Lower lobe of right lung (tissue), 2 donors: ENCODE measurements at regions not wholly inside any gene's neighbourhood (a gene's known extent, or its start where the extent isn't known, plus 50 kb on each side); places are given as distances from the start of the nearest gene placed in this dataset.

Source experiments
- ATAC-seq, 2 donors: fragments of 200-7000 bp; cut with Tn5 transposase; one replicate each; pipeline ENCODE4 v1.9.1; 2020 to 2022; ENCODE audit warnings: mild to moderate bottlenecking in 2 of 2, moderate library complexity in 2 of 2
- DNase-seq: peaks from one replicate; pipeline ENCODE4 v3.0.0-alpha.2; 2020
- H3K27ac ChIP-seq: fragments of 200-600 bp; one replicate; pipeline ENCODE4 v1.8.0; 2022
- H3K27me3 ChIP-seq: fragments of 200-600 bp; one replicate; pipeline ENCODE4 v1.8.0; 2022; ENCODE audit warnings: low read depth
- H3K36me3 ChIP-seq: fragments of 200-600 bp; one replicate; pipeline ENCODE4 v1.8.0; 2022; ENCODE audit warnings: mild to moderate bottlenecking
- H3K4me1 ChIP-seq: fragments of 200-600 bp; one replicate; pipeline ENCODE4 v1.8.0; 2022
- H3K4me3 ChIP-seq: fragments of 200-600 bp; one replicate; pipeline ENCODE4 v1.8.0; 2022; ENCODE audit warnings: mild to moderate bottlenecking
- H3K9me3 ChIP-seq: fragments of 200-600 bp; one replicate; pipeline ENCODE4 v1.8.0; 2022
- CTCF ChIP-seq: fragments of 200-600 bp; IDR thresholded peaks from one replicate; pipeline ENCODE4 v1.8.0; 2022; ENCODE audit warnings: antibody characterized with exemption, mild to moderate bottlenecking
- intact Hi-C: fragments of 100-400 bp; cut with DNase I; formaldehyde crosslinking; loops from one replicate; pipeline ENCODE4 v1.11.0; 2022
- donor health status: DM: no; HTN: yes; CAD: no; lungs with severe emphysema.

- Histone ChIP-seq H3K36me3 (no peaks in the 10 kb centered on the region), H3K27ac (no peak overlapping the region), H3K4me3 (no peak overlapping the region), H3K27me3 (no peaks in the 10 kb centered on the region), H3K4me1 (peaks cover 19% of the 10 kb centered on the region), H3K9me3 (no peaks in the 10 kb centered on the region)
- no peak for DNase-seq
- ATAC-seq: no peak
- no peak for TF ChIP-seq CTCF
- intact Hi-C loops: no loop called here
These were observed 99.7 kb downstream of the RIPK4 start for GRCh38 chr21:41667136-41667535.

DNA sequence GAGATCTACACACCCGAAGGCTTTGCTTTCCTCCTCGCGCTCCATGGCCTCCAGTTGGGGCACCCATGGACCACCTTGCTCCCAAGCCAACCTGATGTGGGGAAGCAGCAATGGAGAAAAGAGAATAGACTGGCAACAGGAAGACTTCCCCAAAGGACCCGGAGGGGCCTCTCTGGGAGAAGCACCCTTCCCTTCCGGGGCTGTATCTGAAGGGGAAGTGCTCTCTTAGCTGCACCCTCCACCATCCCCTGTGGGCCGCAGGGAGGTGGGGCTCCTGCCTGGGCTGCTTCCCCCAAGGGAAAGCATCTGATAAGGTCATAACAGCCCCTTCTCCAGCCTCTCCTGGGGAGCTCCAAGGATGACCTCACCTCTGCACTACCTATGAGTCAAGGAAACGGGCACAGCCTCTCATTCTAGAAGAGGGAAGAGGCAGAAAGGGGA, 100.2 kb downstream of the RIPK4 start:
- H3K4me3 ChIP-seq: no peak overlapping the region
- H3K36me3 ChIP-seq: no peaks in the 10 kb centered on the region
- ATAC-seq: peak; percentile 9 to 29
- intact Hi-C loops: no loop called here
- H3K27ac ChIP-seq: no peak overlapping the region
- no peaks in the 10 kb centered on the region for H3K27me3 ChIP-seq
- DNase-seq: no peak
- no peaks in the 10 kb centered on the region for H3K9me3 ChIP-seq
- TF ChIP-seq CTCF: no peak
- peaks cover 19% of the 10 kb centered on the region for H3K4me1 ChIP-seq

DNA sequence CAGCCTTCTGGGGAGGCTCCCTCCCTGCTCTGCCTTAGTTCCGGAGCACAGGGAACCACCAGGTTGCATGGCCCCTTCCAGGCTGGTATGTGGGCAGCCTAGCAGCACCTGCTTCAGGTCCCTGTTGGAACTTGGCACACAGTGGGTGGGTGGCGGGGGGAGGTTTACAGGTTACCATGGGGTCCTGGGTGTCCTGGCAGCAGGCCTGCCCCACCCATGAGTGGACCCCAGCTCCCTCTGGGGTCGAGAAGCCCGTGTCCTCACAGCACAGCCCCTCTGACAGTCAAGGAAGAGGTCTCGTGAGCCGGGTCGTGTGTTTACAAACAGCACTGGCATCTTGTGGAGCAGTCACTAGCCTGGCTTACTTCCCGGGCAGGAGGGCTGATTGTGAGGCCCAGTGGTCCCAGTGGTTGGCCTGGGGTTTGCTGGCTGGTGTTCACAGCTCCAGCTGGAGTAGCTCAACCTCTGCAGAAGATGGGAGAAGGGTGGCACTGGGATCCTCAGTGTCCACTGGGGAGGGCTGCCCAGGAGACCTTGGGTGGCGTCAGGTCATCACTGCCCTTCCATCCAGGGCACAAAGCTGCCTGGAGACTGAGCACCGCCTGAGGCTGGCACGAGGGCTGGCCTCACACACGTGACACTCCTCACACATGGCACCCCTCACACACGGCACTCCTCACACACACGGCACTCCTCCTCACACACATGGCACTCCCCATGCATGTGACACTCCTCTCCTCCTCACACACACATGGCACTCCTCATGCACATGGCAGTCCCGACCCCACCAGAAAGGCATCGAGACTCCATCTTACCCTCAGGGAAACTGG, 100.9 kb downstream of the RIPK4 start:
- Histone ChIP-seq H3K27me3 (no peaks in the 10 kb centered on the region), H3K9me3 (no peaks in the 10 kb centered on the region), H3K27ac (no peak overlapping the region), H3K4me1 (peaks cover 19% of the 10 kb centered on the region), H3K36me3 (no peaks in the 10 kb centered on the region), H3K4me3 (no peak overlapping the region)
- intact Hi-C loops: no loop called here
- ATAC-seq (peak in 1 of 2 donors; percentile 6), DNase-seq (no peak)
- TF ChIP-seq CTCF: no peak

- peaks cover 19% of the 10 kb centered on the region for H3K4me1 ChIP-seq
- peak in 1 of 2 donors; percentile 3 for ATAC-seq
- intact Hi-C loops: no loop called here
- peak overlapping the region; percentile 6 for H3K27ac ChIP-seq
- no peaks in the 10 kb centered on the region for H3K27me3 ChIP-seq
- H3K9me3 ChIP-seq: no peaks in the 10 kb centered on the region
- no peak for TF ChIP-seq CTCF
- DNase-seq: no peak
- H3K4me3 ChIP-seq: no peak overlapping the region
- no peaks in the 10 kb centered on the region for H3K36me3 ChIP-seq
These were observed 101.7 kb downstream of the RIPK4 start for GRCh38 chr21:41664881-41665765.

DNA sequence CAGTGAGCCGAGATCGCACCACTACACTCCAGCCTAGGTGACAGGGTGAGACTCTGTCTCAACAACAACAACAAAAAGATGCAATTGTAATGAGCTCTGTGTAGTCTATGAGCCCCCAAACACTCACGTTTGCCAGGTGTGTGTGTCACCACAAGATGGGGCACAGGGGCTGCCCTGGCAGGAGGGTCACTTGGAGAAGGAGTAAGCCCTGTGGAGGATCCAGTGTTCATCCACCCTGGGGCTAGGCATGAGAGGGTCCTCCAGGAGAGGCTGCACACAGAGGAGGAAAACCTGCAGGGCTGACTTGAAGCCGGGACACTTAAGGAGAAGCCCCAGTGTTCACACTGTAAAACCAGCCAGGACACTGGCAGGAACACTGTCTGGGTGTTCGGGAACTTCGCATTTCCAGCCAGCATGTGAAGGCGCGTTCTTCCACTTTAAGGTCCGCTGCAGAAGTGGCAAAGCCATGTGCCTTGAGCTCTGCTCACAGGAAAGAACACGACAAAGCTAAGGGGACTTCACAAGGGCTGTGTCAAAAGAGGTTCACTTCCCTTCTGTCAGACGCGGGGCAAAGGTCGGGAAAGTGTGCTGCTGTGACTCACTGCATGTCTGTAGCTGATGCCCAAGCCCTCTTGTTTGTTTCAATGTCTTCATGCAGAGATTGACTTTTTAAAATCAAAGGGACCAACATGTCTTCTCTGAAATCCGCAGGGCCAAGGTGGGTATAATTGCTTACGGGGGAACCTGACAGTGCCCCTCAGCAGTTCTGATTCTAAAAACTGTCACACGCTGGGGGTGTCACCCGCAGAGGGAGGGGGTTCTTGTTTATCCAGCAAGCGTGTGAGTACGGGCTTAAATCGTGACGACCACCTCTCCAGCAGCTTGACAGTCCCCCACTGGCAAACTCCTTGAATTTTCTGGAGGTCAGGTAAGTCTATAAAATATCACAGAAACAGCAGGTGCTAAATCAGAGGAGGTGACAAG, 102.8 kb downstream of the RIPK4 start:
- peak; percentile 69 to 73 for ATAC-seq
- intact Hi-C loops: no loop called here
- H3K36me3 ChIP-seq: no peaks in the 10 kb centered on the region
- peaks cover 19% of the 10 kb centered on the region for H3K4me1 ChIP-seq
- H3K27me3 ChIP-seq: no peaks in the 10 kb centered on the region
- no peak for TF ChIP-seq CTCF
- no peak overlapping the region for H3K27ac ChIP-seq
- no peak overlapping the region for H3K4me3 ChIP-seq
- DNase-seq: peak; percentile 76
- H3K9me3 ChIP-seq: no peaks in the 10 kb centered on the region
